A673 (cell line): ENCODE measurements at regions not wholly inside any gene's neighbourhood (a gene's known extent, or its start where the extent isn't known, plus 50 kb on each side); places are given as distances from the start of the nearest gene placed in this dataset.

ENCODE experiments used
- CTCF ChIP-seq: fragments of 300-800, 200-600 bp; sonication (generic); conservative IDR thresholded peaks from 2 replicates; pipeline ENCODE4 v1.5.1; 2017; ENCODE audit warnings: low read depth, mild to moderate bottlenecking, antibody characterized with exemption, low read length, moderate library complexity, mixed read lengths
- EZH2 ChIP-seq: fragments of 200-600 bp; sonication (generic); IDR thresholded peaks from 2 replicates; pipeline ENCODE4 v1.6.1; 2017; ENCODE audit warnings: borderline replicate concordance, low read depth, mild to moderate bottlenecking, mixed read lengths, antibody characterized with exemption, low read length; ENCODE audit not compliant: poor library complexity, severe bottlenecking

- TF ChIP-seq CTCF (no peak), EZH2 (no peak)
These were observed 67.2 kb upstream of the ETAA1 start for GRCh38 chr2:67329951-67330350.
